ENCODE measurements at regions not wholly inside any gene's neighbourhood (a gene's known extent, or its start where the extent isn't known, plus 50 kb on each side); places are given as distances from the start of the nearest gene placed in this dataset.

DNA sequence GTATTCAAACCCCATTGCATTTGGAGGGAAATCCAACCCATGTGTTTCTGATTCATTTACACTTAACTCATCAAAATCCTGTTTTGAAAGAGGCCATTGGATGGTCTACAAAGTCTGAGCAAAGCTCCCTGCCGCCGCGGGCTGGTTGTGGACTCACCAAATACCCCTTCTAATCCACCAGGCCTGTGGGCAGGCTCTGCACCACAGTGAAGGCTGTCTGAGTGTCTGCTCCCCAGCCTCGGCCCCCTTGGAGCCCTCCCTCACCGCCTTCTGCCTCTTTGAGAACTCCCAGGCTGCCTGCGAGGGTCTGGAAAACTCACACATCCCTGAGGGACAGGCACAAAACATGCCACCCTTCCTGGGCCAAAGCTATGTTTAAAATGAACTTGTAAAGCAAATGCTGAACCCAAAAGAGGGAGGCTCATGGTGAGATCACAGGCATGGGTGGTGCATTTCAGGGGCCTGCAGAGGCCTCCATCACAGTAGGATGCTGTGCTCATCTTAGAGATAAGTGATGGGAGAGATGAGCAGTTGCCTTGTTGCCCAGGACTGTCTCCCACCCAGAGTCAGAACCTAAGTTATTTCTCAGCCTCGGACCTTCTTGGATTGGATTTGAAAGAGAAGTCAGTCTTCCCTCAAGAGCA is 225.0 kb downstream of the CYP26B1 start:
- DNase-seq (ENCODE audit: extremely low read depth in 1 of 4, low spot score in 3 of 4) (no peak), ATAC-seq (no peak), FAIRE-seq (no peak)
- POLR2A ChIA-PET: interaction anchor here (0.6 kb wide), 1 partner anchor 1185 kb away, joined by 3 read pairs; no protein-coding TSS in a partner anchor
- no peak overlapping the region for H3K27ac ChIP-seq (ENCODE audit: extremely low read depth, low read depth, low read length)
- no TSS peak for BruUV-seq (replicated peaks)
- no peak overlapping the region for H3K4me2 ChIP-seq (ENCODE audit: insufficient read depth, low read length)
- peaks cover 2 to 10% of the 10 kb centered on the region in 2 experiments; a peak in 3 of 5 replicates for H3K27me3 ChIP-seq (ENCODE audit: control insufficient read depth in 2 of 2, insufficient read depth in 2 of 2, low read length in 2 of 2)
- H2AFZ ChIP-seq (ENCODE audit: low read depth, low read length): no peak overlapping the region
- H4K20me1 ChIP-seq (replicated peaks; ENCODE audit: control insufficient read depth, insufficient read depth, low read length): 0 out of 2 replicates have a peak, but pooled peaks cover 3% of the 10 kb centered on the region
- in situ Hi-C loops (cut with MboI): loop anchor here (10.0 kb wide), 2 partner anchors 232 to 662 kb away; no protein-coding TSS in a partner anchor
- CTCF ChIA-PET (ENCODE audit: low intra/inter-chr PET ratio): interaction anchor here (2.2 kb wide), 1 partner anchor 73 kb away, joined by 8 read pairs; no protein-coding TSS in a partner anchor
- intact Hi-C loops (cut with micrococcal nuclease): loop anchor here (5.0 to 10.0 kb wide), 3 partner anchors 375 to 825 kb away; no protein-coding TSS in a partner anchor
- TF ChIP-seq, protein P1, sequence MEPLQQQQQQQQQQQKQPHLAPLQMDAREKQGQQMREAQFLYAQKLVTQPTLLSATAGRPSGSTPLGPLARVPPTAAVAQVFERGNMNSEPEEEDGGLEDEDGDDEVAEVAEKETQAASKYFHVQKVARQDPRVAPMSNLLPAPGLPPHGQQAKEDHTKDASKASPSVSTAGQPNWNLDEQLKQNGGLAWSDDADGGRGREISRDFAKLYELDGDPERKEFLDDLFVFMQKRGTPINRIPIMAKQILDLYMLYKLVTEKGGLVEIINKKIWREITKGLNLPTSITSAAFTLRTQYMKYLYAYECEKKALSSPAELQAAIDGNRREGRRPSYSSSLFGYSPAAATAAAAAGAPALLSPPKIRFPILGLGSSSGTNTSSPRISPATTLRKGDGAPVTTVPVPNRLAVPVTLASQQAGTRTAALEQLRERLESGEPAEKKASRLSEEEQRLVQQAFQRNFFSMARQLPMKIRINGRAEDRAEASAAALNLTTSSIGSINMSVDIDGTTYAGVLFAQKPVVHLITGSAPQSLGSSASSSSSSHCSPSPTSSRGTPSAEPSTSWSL (CRISPR knock-in tag; IDR thresholded peaks at IDR 0.05; ENCODE audit: borderline replicate concordance): no peak
- no peak for TF ChIP-seq STAT5B (CRISPR knock-in tag; IDR thresholded peaks at IDR 0.05)
- no peak for TF ChIP-seq EZH2 (IDR thresholded peaks at IDR 0.05; ENCODE audit: borderline replicate concordance, low read depth, low read length)
- no peak for TF ChIP-seq DNMT1 (IDR thresholded peaks at IDR 0.05)
- TF ChIP-seq CBFA2T3 (IDR thresholded peaks at IDR 0.05): no peak
- TF ChIP-seq, protein P2, sequence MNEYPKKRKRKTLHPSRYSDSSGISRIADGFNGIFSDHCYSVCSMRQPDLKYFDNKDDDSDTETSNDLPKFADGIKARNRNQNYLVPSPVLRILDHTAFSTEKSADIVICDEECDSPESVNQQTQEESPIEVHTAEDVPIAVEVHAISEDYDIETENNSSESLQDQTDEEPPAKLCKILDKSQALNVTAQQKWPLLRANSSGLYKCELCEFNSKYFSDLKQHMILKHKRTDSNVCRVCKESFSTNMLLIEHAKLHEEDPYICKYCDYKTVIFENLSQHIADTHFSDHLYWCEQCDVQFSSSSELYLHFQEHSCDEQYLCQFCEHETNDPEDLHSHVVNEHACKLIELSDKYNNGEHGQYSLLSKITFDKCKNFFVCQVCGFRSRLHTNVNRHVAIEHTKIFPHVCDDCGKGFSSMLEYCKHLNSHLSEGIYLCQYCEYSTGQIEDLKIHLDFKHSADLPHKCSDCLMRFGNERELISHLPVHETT (CRISPR knock-in tag; conservative IDR thresholded peaks at IDR 0.05 in 1 of 2, IDR thresholded peaks at IDR 0.05 in 1 of 2): no peak
- H3K36me3 ChIP-seq (ENCODE audit: control insufficient read depth, insufficient read depth, low read length): no peaks in the 10 kb centered on the region
- H3K4me1 ChIP-seq (replicated peaks in 1 of 2; ENCODE audit: control insufficient read depth in 2 of 2, insufficient read depth in 2 of 2, low read length in 2 of 2): no peaks in the 10 kb centered on the region; a peak in 1 of 5 replicates
- WGBS (ENCODE audit: insufficient coverage, low coverage, missing lambda C conversion rate): 0% methylated on average over 7 of the region's 7 CpGs
- H3K79me2 ChIP-seq (ENCODE audit: control insufficient read depth, insufficient read depth, low read length): no peaks in the 10 kb centered on the region
- no peaks in the 10 kb centered on the region for H3K9me3 ChIP-seq (replicated peaks; ENCODE audit: control insufficient read depth, insufficient read depth, low read depth, low read length)
- H3K9ac ChIP-seq (ENCODE audit: insufficient read depth in 1 of 2, low read depth in 2 of 2, low read length in 2 of 2): no peak overlapping the region
- H3K9me1 ChIP-seq (ENCODE audit: control insufficient read depth, insufficient read depth, low read length): no peaks in the 10 kb centered on the region
- no peak overlapping the region for H3K4me3 ChIP-seq

Measured in K562 (cell line).